ENCODE measurements at regions not wholly inside any gene's neighbourhood (a gene's known extent, or its start where the extent isn't known, plus 50 kb on each side); places are given as distances from the start of the nearest gene placed in this dataset.

DNA sequence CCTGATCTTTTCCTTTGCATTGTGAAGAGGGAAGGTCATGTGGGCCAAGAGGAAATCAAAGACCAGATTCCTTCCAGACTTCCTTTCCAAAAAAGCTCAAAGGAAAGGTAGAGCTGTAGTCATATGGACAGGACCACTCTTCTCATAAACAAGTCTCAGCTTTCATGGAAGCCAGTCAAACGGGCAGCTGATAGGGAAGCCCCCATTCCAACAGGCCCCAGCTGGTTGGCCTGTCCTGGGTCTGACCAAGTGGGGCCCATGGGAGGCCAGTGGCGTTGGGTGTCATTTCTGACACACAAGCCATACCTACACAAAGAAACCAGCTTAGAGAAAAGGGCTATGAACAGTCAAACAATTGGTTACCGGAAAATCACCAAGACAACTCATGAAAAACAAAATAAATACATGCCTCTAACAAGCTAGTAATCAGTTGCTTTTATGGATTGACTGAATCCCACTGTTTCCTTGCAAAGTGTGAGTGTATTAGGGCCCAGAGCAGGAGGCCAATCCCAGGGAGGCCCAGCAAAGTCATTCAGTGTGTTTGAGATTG lies 149.6 kb upstream of the MAMLD1 start:
- TF ChIP-seq CTCF (IDR thresholded peaks at IDR 0.05) = no peak
- no peak for TF ChIP-seq POLR2A (IDR thresholded peaks at IDR 0.05)
